Activated CD4-positive, alpha-beta T cell treated with anti-CD3 and anti-CD28 coated beads, Interleukin-2, amount 10 ng/mL, durations not matched to agents 7 days and 5 days (primary cell): ENCODE measurements at regions not wholly inside any gene's neighbourhood (a gene's known extent, or its start where the extent isn't known, plus 50 kb on each side); places are given as distances from the start of the nearest gene placed in this dataset.
A peak's percentile ranks its signal among the peaks of the same experiment; 100 is the strongest.

Source experiments
- CTCF ChIA-PET: fragments of 350-600 bp; sonication (Branson Sonifier 250); formaldehyde crosslinking; loops from one replicate; lab custom pipeline; 2021; ENCODE audit warnings: antibody characterized with exemption; lab: Charles Lee
- POLR2A ChIA-PET: fragments of 350-600 bp; sonication (Branson Sonifier 250); formaldehyde crosslinking; loops from one replicate; lab custom pipeline; 2021; ENCODE audit warnings: antibody characterized with exemption; lab: Charles Lee
- DNase-seq: peaks from one replicate; pipeline ENCODE4 v3.0.0-alpha.2; 2020
- H3K27ac Mint-ChIP-seq: one replicate; pipeline ENCODE4 v1.8.0; 2021; ENCODE audit warnings: mild to moderate bottlenecking, moderate library complexity, mixed read lengths
- H3K27me3 Mint-ChIP-seq: one replicate; pipeline ENCODE4 v1.8.0; 2021; ENCODE audit warnings: mixed read lengths
- H3K36me3 Mint-ChIP-seq: one replicate; pipeline ENCODE4 v1.8.0; 2021; ENCODE audit warnings: low read depth, mixed read lengths
- H3K4me1 Mint-ChIP-seq: one replicate; pipeline ENCODE4 v1.8.0; 2021; ENCODE audit warnings: mixed read lengths
- H3K4me3 Mint-ChIP-seq: one replicate; pipeline ENCODE4 v1.8.0; 2021; ENCODE audit warnings: mild to moderate bottlenecking, moderate library complexity, mixed read lengths
- H3K9me3 Mint-ChIP-seq: one replicate; pipeline ENCODE4 v1.8.0; 2021; ENCODE audit warnings: mixed read lengths

GRCh38 chr9:107647611-107648010 is 158.0 kb upstream of the KLF4 start:
- Mint-ChIP-seq H3K27ac (no peak overlapping the region), H3K4me3 (no peak overlapping the region), H3K36me3 (no peaks in the 10 kb centered on the region), H3K4me1 (no peaks in the 10 kb centered on the region), H3K27me3 (no peaks in the 10 kb centered on the region), H3K9me3 (no peaks in the 10 kb centered on the region)
- ChIA-PET POLR2A (no interaction called here), CTCF (no interaction called here)
- no peak for DNase-seq

GRCh38 chr9:107647141-107647540 is 157.6 kb upstream of the KLF4 start:
- no peaks in the 10 kb centered on the region for H3K4me1 Mint-ChIP-seq
- CTCF ChIA-PET, result no interaction called here
- no peak for DNase-seq
- H3K36me3 Mint-ChIP-seq, result no peaks in the 10 kb centered on the region
- no peak overlapping the region for H3K27ac Mint-ChIP-seq
- H3K9me3 Mint-ChIP-seq, result no peaks in the 10 kb centered on the region
- no peak overlapping the region for H3K4me3 Mint-ChIP-seq
- POLR2A ChIA-PET, result no interaction called here
- no peaks in the 10 kb centered on the region for H3K27me3 Mint-ChIP-seq

GRCh38 chr9:107645464-107645833 is 155.9 kb upstream of the KLF4 start:
- Mint-ChIP-seq H3K27ac (no peak overlapping the region), H3K36me3 (no peaks in the 10 kb centered on the region), H3K27me3 (no peaks in the 10 kb centered on the region), H3K4me1 (no peaks in the 10 kb centered on the region), H3K9me3 (no peaks in the 10 kb centered on the region), H3K4me3 (no peak overlapping the region)
- CTCF ChIA-PET, result interaction anchor here (0.8 kb wide), 1 partner anchor 14 kb away, joined by 3 read pairs; no protein-coding TSS in a partner anchor
- POLR2A ChIA-PET, result no interaction called here
- DNase-seq, result no peak

GRCh38 chr9:107644733-107645463 is 155.3 kb upstream of the KLF4 start:
- POLR2A ChIA-PET, result no interaction called here
- CTCF ChIA-PET, result no interaction called here
- H3K36me3 Mint-ChIP-seq, result no peaks in the 10 kb centered on the region
- H3K27ac Mint-ChIP-seq, result no peak overlapping the region
- H3K27me3 Mint-ChIP-seq, result peaks cover 2% of the 10 kb centered on the region
- no peaks in the 10 kb centered on the region for H3K4me1 Mint-ChIP-seq
- H3K9me3 Mint-ChIP-seq, result no peaks in the 10 kb centered on the region
- H3K4me3 Mint-ChIP-seq, result no peak overlapping the region
- DNase-seq, result no peak

GRCh38 chr9:107639426-107639825 is 149.9 kb upstream of the KLF4 start:
- Mint-ChIP-seq H3K27me3 (peaks cover 40% of the 10 kb centered on the region), H3K27ac (no peak overlapping the region), H3K36me3 (no peaks in the 10 kb centered on the region), H3K4me3 (no peak overlapping the region), H3K9me3 (no peaks in the 10 kb centered on the region), H3K4me1 (peaks cover 3% of the 10 kb centered on the region)
- POLR2A ChIA-PET, result no interaction called here
- CTCF ChIA-PET, result interaction anchor here (0.6 kb wide), 1 partner anchor 172 kb away, joined by 3 read pairs; no protein-coding TSS in a partner anchor
- no peak for DNase-seq

GRCh38 chr9:107638521-107639310 is 149.1 kb upstream of the KLF4 start:
- CTCF ChIA-PET, result interaction anchor here (0.6 kb wide), 1 partner anchor 173 kb away, joined by 3 read pairs; no protein-coding TSS in a partner anchor
- H3K4me3 Mint-ChIP-seq, result peak overlapping the region; percentile 49
- no peaks in the 10 kb centered on the region for H3K36me3 Mint-ChIP-seq
- no peak overlapping the region for H3K27ac Mint-ChIP-seq
- peaks cover 3% of the 10 kb centered on the region for H3K4me1 Mint-ChIP-seq
- POLR2A ChIA-PET, result no interaction called here
- DNase-seq, result no peak
- no peaks in the 10 kb centered on the region for H3K9me3 Mint-ChIP-seq
- peaks cover 40% of the 10 kb centered on the region for H3K27me3 Mint-ChIP-seq

- no peak overlapping the region for H3K27ac Mint-ChIP-seq
- H3K4me1 Mint-ChIP-seq, result peaks cover 3% of the 10 kb centered on the region
- H3K27me3 Mint-ChIP-seq, result peaks cover 42% of the 10 kb centered on the region
- no peak for DNase-seq
- CTCF ChIA-PET, result no interaction called here
- no peaks in the 10 kb centered on the region for H3K36me3 Mint-ChIP-seq
- peak overlapping the region; percentile 49 for H3K4me3 Mint-ChIP-seq
- POLR2A ChIA-PET, result no interaction called here
- no peaks in the 10 kb centered on the region for H3K9me3 Mint-ChIP-seq
Observed at GRCh38 chr9:107637421-107638420, 148.2 kb upstream of the KLF4 start.

- CTCF ChIA-PET, result no interaction called here
- no peak for DNase-seq
- Mint-ChIP-seq H3K27ac (no peak overlapping the region), H3K27me3 (peaks cover 42% of the 10 kb centered on the region), H3K36me3 (no peaks in the 10 kb centered on the region), H3K9me3 (no peaks in the 10 kb centered on the region), H3K4me3 (no peak overlapping the region), H3K4me1 (peaks cover 3% of the 10 kb centered on the region)
- POLR2A ChIA-PET, result no interaction called here
Observed at GRCh38 chr9:107636571-107637381, 147.2 kb upstream of the KLF4 start.

- peaks cover 42% of the 10 kb centered on the region for H3K27me3 Mint-ChIP-seq
- no peak overlapping the region for H3K27ac Mint-ChIP-seq
- H3K9me3 Mint-ChIP-seq, result no peaks in the 10 kb centered on the region
- no peak overlapping the region for H3K4me3 Mint-ChIP-seq
- no peaks in the 10 kb centered on the region for H3K36me3 Mint-ChIP-seq
- CTCF ChIA-PET, result no interaction called here
- POLR2A ChIA-PET, result no interaction called here
- DNase-seq, result no peak
- peaks cover 3% of the 10 kb centered on the region for H3K4me1 Mint-ChIP-seq
Observed at GRCh38 chr9:107635803-107636174, 146.2 kb upstream of the KLF4 start.

- peaks cover 3% of the 10 kb centered on the region for H3K4me1 Mint-ChIP-seq
- no peaks in the 10 kb centered on the region for H3K9me3 Mint-ChIP-seq
- no peak for DNase-seq
- peak overlapping the region; percentile 4 for H3K27ac Mint-ChIP-seq
- peaks cover 42% of the 10 kb centered on the region for H3K27me3 Mint-ChIP-seq
- ChIA-PET POLR2A (no interaction called here), CTCF (no interaction called here)
- H3K36me3 Mint-ChIP-seq, result no peaks in the 10 kb centered on the region
- H3K4me3 Mint-ChIP-seq, result no peak overlapping the region
Observed at GRCh38 chr9:107635101-107635802, 145.7 kb upstream of the KLF4 start.

- H3K27ac Mint-ChIP-seq, result no peak overlapping the region
- peaks cover 3% of the 10 kb centered on the region for H3K4me1 Mint-ChIP-seq
- ChIA-PET CTCF (no interaction called here), POLR2A (no interaction called here)
- no peak for DNase-seq
- H3K4me3 Mint-ChIP-seq, result no peak overlapping the region
- H3K36me3 Mint-ChIP-seq, result no peaks in the 10 kb centered on the region
- H3K9me3 Mint-ChIP-seq, result no peaks in the 10 kb centered on the region
- peaks cover 24% of the 10 kb centered on the region for H3K27me3 Mint-ChIP-seq
Observed at GRCh38 chr9:107633406-107633805, 143.8 kb upstream of the KLF4 start.

GRCh38 chr9:107632661-107633060 is 143.1 kb upstream of the KLF4 start:
- DNase-seq, result no peak
- ChIA-PET CTCF (no interaction called here), POLR2A (no interaction called here)
- Mint-ChIP-seq H3K36me3 (no peaks in the 10 kb centered on the region), H3K4me1 (no peaks in the 10 kb centered on the region), H3K4me3 (no peak overlapping the region), H3K27me3 (peaks cover 21% of the 10 kb centered on the region), H3K9me3 (no peaks in the 10 kb centered on the region), H3K27ac (no peak overlapping the region)
